ENCODE measurements at regions not wholly inside any gene's neighbourhood (a gene's known extent, or its start where the extent isn't known, plus 50 kb on each side); places are given as distances from the start of the nearest gene placed in this dataset.

- WGBS: 50% methylated on average over 3 of the region's 4 CpGs
These were observed 213.9 kb upstream of the ISX start for GRCh38 chr22:34851918-34852662.

DNA sequence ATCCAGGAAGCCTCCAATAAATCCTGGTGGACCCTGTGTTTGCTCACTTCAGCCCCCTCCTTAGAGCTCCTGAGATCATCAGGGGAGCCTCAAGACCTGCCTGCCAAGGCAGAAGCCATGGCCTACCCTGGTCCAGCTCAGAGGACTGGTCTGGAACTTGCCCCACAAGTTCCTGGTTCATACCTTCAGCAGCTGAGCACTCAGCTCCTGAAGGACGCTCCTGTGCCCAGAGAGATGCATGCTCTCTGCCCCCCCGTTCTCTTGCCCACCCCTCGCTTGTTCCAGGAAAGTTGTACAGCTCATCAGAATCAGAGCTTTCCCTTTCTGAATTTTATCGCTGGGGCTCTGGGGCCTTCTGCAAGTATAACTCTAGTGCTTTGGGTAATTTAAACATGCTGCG lies 210.5 kb upstream of the ISX start:
- H4K8ac ChIP-seq (ENCODE audit: low read length): no peak overlapping the region

More at GRCh38 chr22:34851918-34852662, 213.9 kb upstream of the ISX start:
- H2BK12ac ChIP-seq (ENCODE audit: low read length in 2 of 2): no peak overlapping the region
- no peak overlapping the region for H2BK5ac ChIP-seq (ENCODE audit: low read depth, low read length, poor library complexity, severe bottlenecking)
- no peak overlapping the region for H4K8ac ChIP-seq (ENCODE audit: low read length)
- H3K4me2 ChIP-seq (ENCODE audit: low read length, poor library complexity, severe bottlenecking): no peak overlapping the region
- H3K27me3 ChIP-seq (ENCODE audit: control insufficient read depth in 1 of 2, insufficient read depth in 1 of 2, low read length in 2 of 2): no peaks in the 10 kb centered on the region
- H3K79me1 ChIP-seq (replicated peaks; ENCODE audit: low read length, poor library complexity, severe bottlenecking): no peaks in the 10 kb centered on the region
- no peak overlapping the region for H3K14ac ChIP-seq (ENCODE audit: low read length in 2 of 2)
- H3K27ac ChIP-seq (ENCODE audit: low read length, poor library complexity, severe bottlenecking): no peak overlapping the region
- H4K91ac ChIP-seq (ENCODE audit: low read length): no peak overlapping the region
- H3K4me3 ChIP-seq (ENCODE audit: insufficient read depth in 1 of 2, low read depth in 1 of 2, low read length in 2 of 2): no peak overlapping the region
- no peak overlapping the region for H2BK120ac ChIP-seq (ENCODE audit: low read depth, low read length)
- no peaks in the 10 kb centered on the region for H3K9me3 ChIP-seq (ENCODE audit: control insufficient read depth, low read length)
- H3K36me3 ChIP-seq (ENCODE audit: control insufficient read depth in 1 of 2, insufficient read depth in 2 of 2, low read depth in 1 of 2, low read length in 2 of 2): no peaks in the 10 kb centered on the region
- DNase-seq: no peak
- no peak overlapping the region for H3K4ac ChIP-seq (ENCODE audit: low read depth in 1 of 2, low read length in 2 of 2)
- H3K18ac ChIP-seq (ENCODE audit: low read depth in 1 of 2, low read length in 2 of 2): no peak overlapping the region
- H2BK15ac ChIP-seq (ENCODE audit: low read depth, poor library complexity, severe bottlenecking): no peak overlapping the region
- H3K4me1 ChIP-seq (ENCODE audit: control insufficient read depth, insufficient read depth, low read depth, low read length): no peaks in the 10 kb centered on the region
- H3K23ac ChIP-seq (ENCODE audit: low read length in 2 of 2): no peak overlapping the region
- no peak overlapping the region for H2AK5ac ChIP-seq (ENCODE audit: low read length, severe bottlenecking)
- H2AFZ ChIP-seq (ENCODE audit: low read depth, low read length): no peak overlapping the region
- H3K9ac ChIP-seq (ENCODE audit: low read length): no peak overlapping the region

DNA sequence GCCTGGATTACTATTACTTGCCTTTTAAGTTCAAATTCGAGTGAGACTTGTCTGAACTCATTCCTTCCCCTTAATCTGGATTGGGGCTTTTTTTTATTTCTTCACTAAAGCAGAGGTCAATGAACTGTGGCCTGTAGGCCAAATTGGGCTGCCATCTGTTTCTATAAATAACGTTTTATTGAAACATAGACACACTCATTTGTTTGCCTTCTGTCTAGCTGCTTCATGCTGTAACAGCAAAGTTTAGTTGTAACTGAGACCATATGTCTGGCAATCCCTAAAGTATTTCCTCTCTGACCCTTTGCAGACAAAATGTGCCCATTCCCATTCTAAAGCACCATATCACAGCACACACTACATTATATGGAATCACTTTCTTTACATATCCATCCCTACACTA lies 207.9 kb upstream of the ISX start:
- Histone ChIP-seq H3K23ac (ENCODE audit: low read length in 2 of 2) (no peak overlapping the region), H4K8ac (ENCODE audit: low read length) (no peak overlapping the region), H3K4me1 (ENCODE audit: control insufficient read depth, insufficient read depth, low read depth, low read length) (no peaks in the 10 kb centered on the region), H3K4me3 (ENCODE audit: insufficient read depth in 1 of 2, low read depth in 1 of 2, low read length in 2 of 2) (no peak overlapping the region), H3K9ac (ENCODE audit: low read length) (no peak overlapping the region), H3K27me3 (ENCODE audit: control insufficient read depth in 1 of 2, insufficient read depth in 1 of 2, low read length in 2 of 2) (no peaks in the 10 kb centered on the region), H2BK5ac (ENCODE audit: low read depth, low read length, poor library complexity, severe bottlenecking) (no peak overlapping the region), H3K18ac (ENCODE audit: low read depth in 1 of 2, low read length in 2 of 2) (no peak overlapping the region), H3K14ac (ENCODE audit: low read length in 2 of 2) (no peak overlapping the region), H2AFZ (ENCODE audit: low read depth, low read length) (no peak overlapping the region), H2AK5ac (ENCODE audit: low read length, severe bottlenecking) (no peak overlapping the region), H2BK120ac (ENCODE audit: low read depth, low read length) (no peak overlapping the region), H3K9me3 (ENCODE audit: control insufficient read depth, low read length) (peaks cover 6% of the 10 kb centered on the region), H3K79me1 (replicated peaks; ENCODE audit: low read length, poor library complexity, severe bottlenecking) (no peaks in the 10 kb centered on the region), H4K91ac (ENCODE audit: low read length) (no peak overlapping the region), H3K4ac (ENCODE audit: low read depth in 1 of 2, low read length in 2 of 2) (no peak overlapping the region), H2BK15ac (ENCODE audit: low read depth, poor library complexity, severe bottlenecking) (no peak overlapping the region), H2BK12ac (ENCODE audit: low read length in 2 of 2) (no peak overlapping the region), H3K27ac (ENCODE audit: low read length, poor library complexity, severe bottlenecking) (no peak overlapping the region), H3K36me3 (ENCODE audit: control insufficient read depth in 1 of 2, insufficient read depth in 2 of 2, low read depth in 1 of 2, low read length in 2 of 2) (no peaks in the 10 kb centered on the region), H3K4me2 (ENCODE audit: low read length, poor library complexity, severe bottlenecking) (no peak overlapping the region)
- WGBS: 25% methylated on average over 2 of the region's 2 CpGs
- no peak for DNase-seq

More for the DNA sequence above, 210.5 kb upstream of the ISX start:
- Histone ChIP-seq H3K4ac (ENCODE audit: low read depth in 1 of 2, low read length in 2 of 2) (no peak overlapping the region), H2BK15ac (ENCODE audit: low read depth, poor library complexity, severe bottlenecking) (no peak overlapping the region), H3K14ac (ENCODE audit: low read length in 2 of 2) (no peak overlapping the region), H2AFZ (ENCODE audit: low read depth, low read length) (no peak overlapping the region), H3K23ac (ENCODE audit: low read length in 2 of 2) (no peak overlapping the region), H3K9ac (ENCODE audit: low read length) (no peak overlapping the region), H2BK120ac (ENCODE audit: low read depth, low read length) (no peak overlapping the region), H2AK5ac (ENCODE audit: low read length, severe bottlenecking) (no peak overlapping the region), H3K79me1 (replicated peaks; ENCODE audit: low read length, poor library complexity, severe bottlenecking) (no peaks in the 10 kb centered on the region), H3K4me3 (ENCODE audit: insufficient read depth in 1 of 2, low read depth in 1 of 2, low read length in 2 of 2) (no peak overlapping the region), H3K36me3 (ENCODE audit: control insufficient read depth in 1 of 2, insufficient read depth in 2 of 2, low read depth in 1 of 2, low read length in 2 of 2) (no peaks in the 10 kb centered on the region), H3K4me2 (ENCODE audit: low read length, poor library complexity, severe bottlenecking) (no peak overlapping the region), H3K4me1 (ENCODE audit: control insufficient read depth, insufficient read depth, low read depth, low read length) (no peaks in the 10 kb centered on the region), H3K9me3 (ENCODE audit: control insufficient read depth, low read length) (peaks cover 6% of the 10 kb centered on the region), H3K18ac (ENCODE audit: low read depth in 1 of 2, low read length in 2 of 2) (no peak overlapping the region), H2BK5ac (ENCODE audit: low read depth, low read length, poor library complexity, severe bottlenecking) (no peak overlapping the region), H4K91ac (ENCODE audit: low read length) (no peak overlapping the region), H3K27ac (ENCODE audit: low read length, poor library complexity, severe bottlenecking) (no peak overlapping the region), H3K27me3 (ENCODE audit: control insufficient read depth in 1 of 2, insufficient read depth in 1 of 2, low read length in 2 of 2) (no peaks in the 10 kb centered on the region), H2BK12ac (ENCODE audit: low read length in 2 of 2) (no peak overlapping the region)
- 84% methylated on average over 5 of the region's 5 CpGs for WGBS
- DNase-seq: no peak

- no peak overlapping the region for H3K18ac ChIP-seq (ENCODE audit: low read depth in 1 of 2, low read length in 2 of 2)
These were observed 204.2 kb upstream of the ISX start for GRCh38 chr22:34861787-34862186.

More at GRCh38 chr22:34861787-34862186, 204.2 kb upstream of the ISX start:
- Histone ChIP-seq H3K4me3 (ENCODE audit: insufficient read depth in 1 of 2, low read depth in 1 of 2, low read length in 2 of 2) (no peak overlapping the region), H3K36me3 (ENCODE audit: control insufficient read depth in 1 of 2, insufficient read depth in 2 of 2, low read depth in 1 of 2, low read length in 2 of 2) (no peaks in the 10 kb centered on the region), H4K8ac (ENCODE audit: low read length) (no peak overlapping the region), H2BK120ac (ENCODE audit: low read depth, low read length) (no peak overlapping the region), H3K14ac (ENCODE audit: low read length in 2 of 2) (no peak overlapping the region), H3K4ac (ENCODE audit: low read depth in 1 of 2, low read length in 2 of 2) (no peak overlapping the region), H2BK12ac (ENCODE audit: low read length in 2 of 2) (no peak overlapping the region), H2AFZ (ENCODE audit: low read depth, low read length) (no peak overlapping the region), H2AK5ac (ENCODE audit: low read length, severe bottlenecking) (no peak overlapping the region), H3K27me3 (ENCODE audit: control insufficient read depth in 1 of 2, insufficient read depth in 1 of 2, low read length in 2 of 2) (no peaks in the 10 kb centered on the region), H3K23ac (ENCODE audit: low read length in 2 of 2) (no peak overlapping the region), H3K4me1 (ENCODE audit: control insufficient read depth, insufficient read depth, low read depth, low read length) (no peaks in the 10 kb centered on the region), H2BK5ac (ENCODE audit: low read depth, low read length, poor library complexity, severe bottlenecking) (no peak overlapping the region), H3K27ac (ENCODE audit: low read length, poor library complexity, severe bottlenecking) (no peak overlapping the region), H4K91ac (ENCODE audit: low read length) (no peak overlapping the region), H3K79me1 (replicated peaks; ENCODE audit: low read length, poor library complexity, severe bottlenecking) (no peaks in the 10 kb centered on the region), H2BK15ac (ENCODE audit: low read depth, poor library complexity, severe bottlenecking) (no peak overlapping the region), H3K4me2 (ENCODE audit: low read length, poor library complexity, severe bottlenecking) (no peak overlapping the region), H3K9ac (ENCODE audit: low read length) (no peak overlapping the region), H3K9me3 (ENCODE audit: control insufficient read depth, low read length) (peaks cover 6% of the 10 kb centered on the region)
- no peak for DNase-seq
- 43% methylated on average over 1 of the region's 2 CpGs for WGBS

Data from mesenchymal stem cell (in vitro differentiated cells and primary cell).